Endodermal cell (in vitro differentiated cells): ENCODE measurements at regions not wholly inside any gene's neighbourhood (a gene's known extent, or its start where the extent isn't known, plus 50 kb on each side); places are given as distances from the start of the nearest gene placed in this dataset.
A peak's percentile ranks its signal among the peaks of the same experiment; 100 is the strongest.

Source experiments
- DNase-seq: peaks from one replicate; pipeline ENCODE4 v3.0.0-alpha.2; 2017
- H3K27ac ChIP-seq: 2 replicates; pipeline ENCODE4 v1.5.1; 2013; ENCODE audit warnings: mild to moderate bottlenecking, low read depth, low read length, moderate library complexity
- H3K27me3 ChIP-seq: 2 replicates; pipeline ENCODE4 v1.6.1; 2013; ENCODE audit warnings: mild to moderate bottlenecking, low read length, moderate library complexity; ENCODE audit not compliant: insufficient read depth, control insufficient read depth, poor library complexity, severe bottlenecking
- H3K36me3 ChIP-seq: 2 replicates; pipeline ENCODE4 v1.7.0; 2013; ENCODE audit warnings: mild to moderate bottlenecking, low read length, moderate library complexity; ENCODE audit not compliant: control insufficient read depth, insufficient read depth
- H3K4me1 ChIP-seq: one replicate; pipeline ENCODE4 v1.7.0; 2013; ENCODE audit warnings: low read length; ENCODE audit not compliant: control insufficient read depth, insufficient read depth
- H3K4me3 ChIP-seq: 2 replicates; pipeline ENCODE4 v1.5.1; 2013; ENCODE audit warnings: mild to moderate bottlenecking, low read length, moderate library complexity
- H3K9ac ChIP-seq: 2 replicates; pipeline ENCODE4 v1.6.1; 2013; ENCODE audit warnings: mild to moderate bottlenecking, low read length, moderate library complexity; ENCODE audit not compliant: poor library complexity, severe bottlenecking; ENCODE audit errors: extremely low read depth
- H3K9me3 ChIP-seq: 2 replicates; pipeline ENCODE4 v1.6.1; 2013; ENCODE audit warnings: mild to moderate bottlenecking, low read length, moderate library complexity; ENCODE audit not compliant: control insufficient read depth
- H3K27ac Mint-ChIP-seq: 2 replicates; pipeline ENCODE4 v1.8.0; 2020; ENCODE audit warnings: mixed read lengths
- H3K27me3 Mint-ChIP-seq: 2 replicates; pipeline ENCODE4 v1.8.0; 2021; ENCODE audit warnings: mild to moderate bottlenecking, mixed read lengths; ENCODE audit not compliant: insufficient read depth
- H3K36me3 Mint-ChIP-seq: 2 replicates; pipeline ENCODE4 v1.8.0; 2020; ENCODE audit warnings: low read depth, mixed read lengths
- H3K4me1 Mint-ChIP-seq: 2 replicates; pipeline ENCODE4 v1.8.0; 2020; ENCODE audit warnings: mixed read lengths
- H3K4me3 Mint-ChIP-seq: 2 replicates; pipeline ENCODE4 v1.8.0; 2020; ENCODE audit warnings: mild to moderate bottlenecking, moderate library complexity, mixed read lengths
- H3K9me3 Mint-ChIP-seq: 2 replicates; pipeline ENCODE4 v1.8.0; 2020; ENCODE audit warnings: mild to moderate bottlenecking, mixed read lengths
- WGBS, 2 experiments: methylation state at CpG; one replicate each; pipeline versions ENCODE4 v1.1.5 to v1.1.7; 2013; ENCODE audit warnings: missing lambda C conversion rate in 2 of 2, mixed read lengths in 1 of 2; ENCODE audit not compliant: insufficient coverage in 1 of 2, insufficient read length in 1 of 2; 5-methylcytosine and 5-hydroxymethylcytosine counted together
- TF ChIP-seq, protein P1 (sequence below): fragments of 200-600 bp; sonication (generic); conservative IDR thresholded peaks from 2 replicates; pipeline ENCODE4 v1.5.0; 2021; ENCODE audit warnings: antibody characterized with exemption, mild to moderate bottlenecking

DNA sequence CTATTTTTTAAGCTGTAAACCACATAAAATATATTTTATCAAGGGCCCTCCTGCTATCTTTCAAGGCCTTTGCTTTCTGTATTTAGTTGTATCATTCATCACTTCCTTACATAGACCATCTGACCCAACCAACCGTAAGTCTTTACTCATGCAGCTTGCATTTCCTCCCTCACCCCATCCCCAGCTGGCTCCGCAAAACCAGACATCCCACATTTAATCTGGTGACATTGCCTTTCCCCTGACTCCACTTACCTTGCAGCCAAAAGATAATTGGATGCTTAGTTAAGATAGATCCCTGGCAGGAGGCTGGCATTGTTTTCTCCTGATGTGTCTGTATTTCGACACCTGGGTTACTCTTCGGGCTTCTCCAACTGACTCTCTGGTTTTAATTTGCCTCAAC, 183.7 kb upstream of the LDB2 start:
- no peak overlapping the region for H3K9ac ChIP-seq
- Mint-ChIP-seq H3K9me3 (peaks cover 3% of the 10 kb centered on the region), H3K4me1 (peaks cover 2% of the 10 kb centered on the region), H3K27me3 (no peaks in the 10 kb centered on the region), H3K4me3 (no peak overlapping the region), H3K27ac (no peak overlapping the region), H3K36me3 (no peaks in the 10 kb centered on the region)
- TF ChIP-seq, protein P1, sequence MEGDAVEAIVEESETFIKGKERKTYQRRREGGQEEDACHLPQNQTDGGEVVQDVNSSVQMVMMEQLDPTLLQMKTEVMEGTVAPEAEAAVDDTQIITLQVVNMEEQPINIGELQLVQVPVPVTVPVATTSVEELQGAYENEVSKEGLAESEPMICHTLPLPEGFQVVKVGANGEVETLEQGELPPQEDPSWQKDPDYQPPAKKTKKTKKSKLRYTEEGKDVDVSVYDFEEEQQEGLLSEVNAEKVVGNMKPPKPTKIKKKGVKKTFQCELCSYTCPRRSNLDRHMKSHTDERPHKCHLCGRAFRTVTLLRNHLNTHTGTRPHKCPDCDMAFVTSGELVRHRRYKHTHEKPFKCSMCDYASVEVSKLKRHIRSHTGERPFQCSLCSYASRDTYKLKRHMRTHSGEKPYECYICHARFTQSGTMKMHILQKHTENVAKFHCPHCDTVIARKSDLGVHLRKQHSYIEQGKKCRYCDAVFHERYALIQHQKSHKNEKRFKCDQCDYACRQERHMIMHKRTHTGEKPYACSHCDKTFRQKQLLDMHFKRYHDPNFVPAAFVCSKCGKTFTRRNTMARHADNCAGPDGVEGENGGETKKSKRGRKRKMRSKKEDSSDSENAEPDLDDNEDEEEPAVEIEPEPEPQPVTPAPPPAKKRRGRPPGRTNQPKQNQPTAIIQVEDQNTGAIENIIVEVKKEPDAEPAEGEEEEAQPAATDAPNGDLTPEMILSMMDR, result no peak
- no peaks in the 10 kb centered on the region for H3K9me3 ChIP-seq
- no peaks in the 10 kb centered on the region for H3K36me3 ChIP-seq
- no peaks in the 10 kb centered on the region for H3K4me1 ChIP-seq
- DNase-seq, result no peak
- 93 to 100% methylated on average over 3 to 4 of the region's 4 CpGs for WGBS, 2 experiments
- H3K27ac ChIP-seq, result no peak overlapping the region
- H3K27me3 ChIP-seq, result no peaks in the 10 kb centered on the region
- no peak overlapping the region for H3K4me3 ChIP-seq

DNA sequence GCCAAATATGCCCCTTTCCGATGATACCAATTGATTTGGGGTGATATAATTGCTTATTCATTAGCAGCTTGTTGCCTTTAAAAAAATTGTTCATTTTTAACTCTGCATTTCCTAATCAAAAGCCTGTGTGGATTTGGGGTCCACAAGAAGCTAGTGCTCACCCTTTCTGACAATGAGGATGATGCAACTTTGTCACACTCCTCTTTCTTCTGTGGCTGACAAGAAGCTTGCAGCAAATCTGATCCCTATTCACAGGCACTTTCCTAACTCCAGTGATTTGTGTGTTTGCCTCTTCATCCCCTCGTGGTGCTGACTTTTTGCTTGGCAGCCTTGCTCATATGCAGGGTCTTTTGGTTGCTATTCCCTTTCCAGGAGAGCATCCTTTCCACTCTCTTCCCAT, 182.7 kb upstream of the LDB2 start:
- Mint-ChIP-seq H3K27me3 (no peaks in the 10 kb centered on the region), H3K27ac (no peak overlapping the region), H3K4me1 (peaks cover 8% of the 10 kb centered on the region), H3K9me3 (no peaks in the 10 kb centered on the region), H3K4me3 (no peak overlapping the region), H3K36me3 (no peaks in the 10 kb centered on the region)
- H3K4me3 ChIP-seq, result no peak overlapping the region
- no peaks in the 10 kb centered on the region for H3K4me1 ChIP-seq
- no peaks in the 10 kb centered on the region for H3K36me3 ChIP-seq
- H3K27me3 ChIP-seq, result no peaks in the 10 kb centered on the region
- WGBS, 2 experiments, result 23 to 79% methylated on average over 1 to 2 of the region's 2 CpGs
- no peaks in the 10 kb centered on the region for H3K9me3 ChIP-seq
- TF ChIP-seq, protein P1, result no peak
- no peak overlapping the region for H3K9ac ChIP-seq
- DNase-seq, result no peak
- no peak overlapping the region for H3K27ac ChIP-seq

DNA sequence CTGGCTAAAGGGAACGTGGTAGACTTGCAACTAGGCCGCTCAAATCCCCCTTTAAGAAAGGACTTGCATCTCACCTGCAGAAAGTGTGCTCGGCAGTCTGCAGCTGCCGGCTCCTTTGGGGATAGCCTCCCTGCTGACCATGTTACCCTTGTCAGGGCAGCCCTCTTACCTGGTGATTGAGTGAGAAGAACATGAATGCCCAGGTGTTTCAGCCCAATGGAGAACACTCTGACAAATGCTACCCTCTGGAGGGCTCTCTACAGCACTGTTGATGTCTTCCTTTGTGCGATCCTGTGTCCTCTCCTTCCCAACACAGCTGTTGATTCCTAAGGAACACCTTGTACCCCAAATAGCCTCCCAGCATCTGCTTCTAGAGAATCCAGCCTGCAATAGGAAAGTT, 178.7 kb upstream of the LDB2 start:
- peaks cover 11% of the 10 kb centered on the region for H3K4me1 Mint-ChIP-seq
- no peak overlapping the region for H3K9ac ChIP-seq
- peak; percentile 56 for DNase-seq
- 93 to 98% methylated on average over 5 of the region's 5 CpGs for WGBS, 2 experiments
- no peak overlapping the region for H3K4me3 Mint-ChIP-seq
- H3K36me3 Mint-ChIP-seq, result no peaks in the 10 kb centered on the region
- H3K27ac ChIP-seq, result no peak overlapping the region
- no peaks in the 10 kb centered on the region for H3K9me3 ChIP-seq
- H3K27me3 Mint-ChIP-seq, result no peaks in the 10 kb centered on the region
- H3K36me3 ChIP-seq, result no peaks in the 10 kb centered on the region
- no peaks in the 10 kb centered on the region for H3K9me3 Mint-ChIP-seq
- H3K4me3 ChIP-seq, result no peak overlapping the region
- no peaks in the 10 kb centered on the region for H3K27me3 ChIP-seq
- H3K27ac Mint-ChIP-seq, result peak overlapping the region; percentile 17
- TF ChIP-seq, protein P1, result no peak
- H3K4me1 ChIP-seq, result no peaks in the 10 kb centered on the region
